Tibial nerve (tissue), 3 donors: ENCODE measurements at regions not wholly inside any gene's neighbourhood (a gene's known extent, or its start where the extent isn't known, plus 50 kb on each side); places are given as distances from the start of the nearest gene placed in this dataset.

Experiments used
- EP300 ChIP-seq, 2 donors: sonication (generic); formaldehyde crosslinking; IDR thresholded peaks; one replicate each; pipeline ENCODE4 v1.6.1; 2017; ENCODE audit warnings: antibody characterized with exemption in 2 of 2, mild to moderate bottlenecking in 1 of 2
- POLR2A ChIP-seq, 2 donors: fragments of 450-650 bp; IDR thresholded peaks; one replicate each; pipeline ENCODE4 v1.6.1; 2017; ENCODE audit warnings: antibody characterized with exemption in 2 of 2, mild to moderate bottlenecking in 2 of 2, moderate library complexity in 2 of 2

DNA sequence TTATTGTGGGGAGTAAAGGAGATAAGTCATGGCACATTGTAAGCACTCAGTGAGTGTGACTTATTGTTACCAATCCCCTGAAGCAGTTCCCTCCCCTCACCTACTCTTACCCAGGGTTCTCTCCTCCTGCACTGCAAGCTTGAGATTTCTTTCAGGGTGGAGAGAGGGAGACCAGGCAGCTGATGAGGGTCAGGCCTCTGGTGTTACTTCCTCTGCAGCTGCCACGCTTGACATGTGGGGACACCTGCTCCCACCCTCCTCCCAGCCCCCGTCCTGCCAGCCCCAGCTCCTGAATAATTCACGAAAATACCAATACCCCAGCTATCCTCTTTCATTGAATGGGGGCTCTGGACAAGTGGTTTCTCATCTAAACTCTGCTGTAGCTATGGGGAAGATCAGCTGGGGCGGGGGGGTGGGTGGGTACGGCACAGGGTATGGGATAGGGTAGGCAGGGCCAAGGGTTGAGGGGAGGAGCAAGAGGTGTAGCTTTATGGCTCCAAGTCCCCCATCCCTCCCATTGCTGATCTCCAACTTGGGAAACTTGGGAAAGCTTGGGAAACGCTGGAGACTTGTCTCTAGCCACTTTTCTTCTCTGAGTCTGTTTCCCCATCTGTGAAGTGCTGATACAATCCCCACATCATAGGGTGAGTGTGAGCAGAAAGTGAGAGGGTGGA, 148.5 kb upstream of the PJA1 start:
- TF ChIP-seq POLR2A (IDR thresholded peaks at IDR 0.05) = no peak
- no peak for TF ChIP-seq EP300 (IDR thresholded peaks at IDR 0.05)
